ENCODE measurements at regions not wholly inside any gene's neighbourhood (a gene's known extent, or its start where the extent isn't known, plus 50 kb on each side); places are given as distances from the start of the nearest gene placed in this dataset.

DNA sequence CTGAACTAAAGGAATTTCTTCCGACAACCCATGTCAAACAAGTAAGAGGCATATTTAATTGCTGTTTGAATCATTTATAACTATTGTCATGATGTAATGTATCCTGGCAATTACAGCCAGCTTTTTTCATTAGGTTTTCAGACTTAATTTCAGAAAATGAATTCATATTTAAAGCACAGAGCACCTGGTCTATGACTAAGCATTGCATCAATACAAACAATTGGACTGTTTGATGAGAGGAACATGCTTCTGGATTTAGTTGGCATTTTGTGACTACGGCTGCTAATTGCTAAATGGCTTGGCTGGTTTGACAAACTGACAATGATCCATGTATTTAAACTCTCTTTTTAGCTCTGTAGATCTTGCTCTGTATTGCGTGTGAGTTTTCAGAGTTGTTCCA lies 853.4 kb downstream of the NCAM2 start:
- Mint-ChIP-seq H3K27ac (ENCODE audit: unreplicated experiment) (no peak overlapping the region), H3K4me3 (ENCODE audit: unreplicated experiment) (no peak overlapping the region)
- no peak for TF ChIP-seq CTCF (IDR thresholded peaks at IDR 0.05; ENCODE audit: unreplicated experiment)

GRCh38 chr21:21858502-21859334 lies 860.5 kb downstream of the NCAM2 start:
- no peaks in the 10 kb centered on the region for H3K9me3 Mint-ChIP-seq (ENCODE audit: unreplicated experiment)
- peaks cover 16% of the 10 kb centered on the region for H3K4me1 Mint-ChIP-seq (ENCODE audit: unreplicated experiment)
- no peaks in the 10 kb centered on the region for H3K36me3 Mint-ChIP-seq (ENCODE audit: low read depth, unreplicated experiment)
- H3K4me3 Mint-ChIP-seq (ENCODE audit: unreplicated experiment) = no peak overlapping the region
- no peak for DNase-seq (ENCODE audit: low spot score)
- H3K27ac Mint-ChIP-seq (ENCODE audit: unreplicated experiment) = no peak overlapping the region
- no peaks in the 10 kb centered on the region for H3K27me3 Mint-ChIP-seq (ENCODE audit: unreplicated experiment)
- no peak for TF ChIP-seq CTCF (IDR thresholded peaks at IDR 0.05; ENCODE audit: unreplicated experiment)

More for the DNA sequence above, 853.4 kb downstream of the NCAM2 start:
- no peak for DNase-seq (ENCODE audit: low spot score)
- H3K4me1 Mint-ChIP-seq (ENCODE audit: unreplicated experiment) = peaks cover 10% of the 10 kb centered on the region
- no peaks in the 10 kb centered on the region for H3K36me3 Mint-ChIP-seq (ENCODE audit: low read depth, unreplicated experiment)
- no peaks in the 10 kb centered on the region for H3K9me3 Mint-ChIP-seq (ENCODE audit: unreplicated experiment)
- no peaks in the 10 kb centered on the region for H3K27me3 Mint-ChIP-seq (ENCODE audit: unreplicated experiment)

GRCh38 chr21:21860888-21861287 lies 862.7 kb downstream of the NCAM2 start:
- Mint-ChIP-seq H3K9me3 (ENCODE audit: unreplicated experiment) (no peaks in the 10 kb centered on the region), H3K36me3 (ENCODE audit: low read depth, unreplicated experiment) (no peaks in the 10 kb centered on the region), H3K27me3 (ENCODE audit: unreplicated experiment) (no peaks in the 10 kb centered on the region), H3K4me3 (ENCODE audit: unreplicated experiment) (no peak overlapping the region), H3K4me1 (ENCODE audit: unreplicated experiment) (peaks cover 13% of the 10 kb centered on the region), H3K27ac (ENCODE audit: unreplicated experiment) (no peak overlapping the region)
- DNase-seq (ENCODE audit: low spot score) = no peak
- TF ChIP-seq CTCF (IDR thresholded peaks at IDR 0.05; ENCODE audit: unreplicated experiment) = no peak

GRCh38 chr21:21864321-21864840 lies 866.2 kb downstream of the NCAM2 start:
- H3K4me3 Mint-ChIP-seq (ENCODE audit: unreplicated experiment) = no peak overlapping the region
- no peaks in the 10 kb centered on the region for H3K9me3 Mint-ChIP-seq (ENCODE audit: unreplicated experiment)
- no peak for TF ChIP-seq CTCF (IDR thresholded peaks at IDR 0.05; ENCODE audit: unreplicated experiment)
- no peaks in the 10 kb centered on the region for H3K27me3 Mint-ChIP-seq (ENCODE audit: unreplicated experiment)
- H3K36me3 Mint-ChIP-seq (ENCODE audit: low read depth, unreplicated experiment) = no peaks in the 10 kb centered on the region
- no peak overlapping the region for H3K27ac Mint-ChIP-seq (ENCODE audit: unreplicated experiment)
- peaks cover 6% of the 10 kb centered on the region for H3K4me1 Mint-ChIP-seq (ENCODE audit: unreplicated experiment)
- DNase-seq (ENCODE audit: low spot score) = no peak

DNA sequence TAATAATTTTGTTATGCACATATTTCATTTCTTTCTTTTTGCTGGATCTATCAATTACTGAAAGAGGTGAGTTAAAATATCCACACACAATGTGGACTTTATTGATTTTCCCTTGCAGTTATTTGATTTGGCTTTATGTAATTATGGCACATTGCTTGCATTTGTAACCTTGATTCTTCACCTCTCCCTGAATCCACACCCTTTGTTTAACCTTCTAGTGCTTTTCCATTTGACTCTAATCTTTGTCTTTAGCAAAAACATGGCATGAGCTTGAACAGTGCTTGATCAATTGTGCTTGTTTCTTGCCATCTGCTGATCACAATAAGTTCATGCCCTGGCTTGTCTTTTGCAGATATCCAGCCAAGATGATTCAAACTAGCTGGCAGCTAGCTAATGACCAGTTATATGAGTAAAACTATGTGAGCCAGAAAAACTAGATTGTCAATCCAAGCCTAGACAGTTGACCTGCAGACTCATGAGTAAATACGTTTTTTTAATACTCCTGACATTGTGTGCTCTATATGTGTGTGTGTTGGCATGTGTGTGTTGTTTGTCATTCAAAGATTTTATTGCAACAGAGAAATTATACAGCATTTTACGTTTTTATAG lies 899.2 kb downstream of the NCAM2 start:
- no peak for DNase-seq (ENCODE audit: low spot score)

More for the DNA sequence above, 899.2 kb downstream of the NCAM2 start:
- no peaks in the 10 kb centered on the region for H3K9me3 Mint-ChIP-seq (ENCODE audit: unreplicated experiment)
- no peaks in the 10 kb centered on the region for H3K36me3 Mint-ChIP-seq (ENCODE audit: low read depth, unreplicated experiment)
- H3K27me3 Mint-ChIP-seq (ENCODE audit: unreplicated experiment) = no peaks in the 10 kb centered on the region
- no peak overlapping the region for H3K4me3 Mint-ChIP-seq (ENCODE audit: unreplicated experiment)
- TF ChIP-seq CTCF (IDR thresholded peaks at IDR 0.05; ENCODE audit: unreplicated experiment) = no peak
- no peak overlapping the region for H3K27ac Mint-ChIP-seq (ENCODE audit: unreplicated experiment)
- no peaks in the 10 kb centered on the region for H3K4me1 Mint-ChIP-seq (ENCODE audit: unreplicated experiment)

Data from endothelial cell (in vitro differentiated cells).